ENCODE measurements at regions not wholly inside any gene's neighbourhood (a gene's known extent, or its start where the extent isn't known, plus 50 kb on each side); places are given as distances from the start of the nearest gene placed in this dataset.

DNA sequence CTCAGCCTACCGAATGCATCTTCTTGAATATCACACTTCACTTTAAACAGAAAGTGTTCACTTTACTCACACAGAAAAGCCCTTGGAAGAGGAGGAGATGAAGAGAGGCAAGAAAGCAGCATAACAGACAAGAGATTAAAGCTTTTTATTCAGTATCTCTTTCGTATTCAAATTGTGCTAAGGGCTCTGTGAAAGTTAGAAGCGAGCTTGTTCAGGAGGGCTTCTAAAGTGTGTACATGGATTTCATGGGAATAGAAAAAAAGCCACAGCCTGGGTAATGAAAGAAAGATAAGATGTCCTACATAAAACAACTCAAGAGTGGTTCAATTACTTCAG, 531.9 kb downstream of the TMEM182 start:
- TF ChIP-seq SIN3A (IDR thresholded peaks at IDR 0.05; ENCODE audit: borderline replicate concordance, insufficient read depth, low read length) (no peak), FOXP2 (optimal IDR thresholded peaks at IDR 0.05; ENCODE audit: borderline replicate concordance, extremely low read depth, extremely low read length, insufficient read depth) (no peak), POLR2AphosphoS5 (IDR thresholded peaks at IDR 0.05; ENCODE audit: low read depth, low read length) (no peak), TAF1 (IDR thresholded peaks at IDR 0.05; ENCODE audit: borderline replicate concordance, insufficient read depth, low read length) (no peak)
- TF ChIP-seq, protein P1, sequence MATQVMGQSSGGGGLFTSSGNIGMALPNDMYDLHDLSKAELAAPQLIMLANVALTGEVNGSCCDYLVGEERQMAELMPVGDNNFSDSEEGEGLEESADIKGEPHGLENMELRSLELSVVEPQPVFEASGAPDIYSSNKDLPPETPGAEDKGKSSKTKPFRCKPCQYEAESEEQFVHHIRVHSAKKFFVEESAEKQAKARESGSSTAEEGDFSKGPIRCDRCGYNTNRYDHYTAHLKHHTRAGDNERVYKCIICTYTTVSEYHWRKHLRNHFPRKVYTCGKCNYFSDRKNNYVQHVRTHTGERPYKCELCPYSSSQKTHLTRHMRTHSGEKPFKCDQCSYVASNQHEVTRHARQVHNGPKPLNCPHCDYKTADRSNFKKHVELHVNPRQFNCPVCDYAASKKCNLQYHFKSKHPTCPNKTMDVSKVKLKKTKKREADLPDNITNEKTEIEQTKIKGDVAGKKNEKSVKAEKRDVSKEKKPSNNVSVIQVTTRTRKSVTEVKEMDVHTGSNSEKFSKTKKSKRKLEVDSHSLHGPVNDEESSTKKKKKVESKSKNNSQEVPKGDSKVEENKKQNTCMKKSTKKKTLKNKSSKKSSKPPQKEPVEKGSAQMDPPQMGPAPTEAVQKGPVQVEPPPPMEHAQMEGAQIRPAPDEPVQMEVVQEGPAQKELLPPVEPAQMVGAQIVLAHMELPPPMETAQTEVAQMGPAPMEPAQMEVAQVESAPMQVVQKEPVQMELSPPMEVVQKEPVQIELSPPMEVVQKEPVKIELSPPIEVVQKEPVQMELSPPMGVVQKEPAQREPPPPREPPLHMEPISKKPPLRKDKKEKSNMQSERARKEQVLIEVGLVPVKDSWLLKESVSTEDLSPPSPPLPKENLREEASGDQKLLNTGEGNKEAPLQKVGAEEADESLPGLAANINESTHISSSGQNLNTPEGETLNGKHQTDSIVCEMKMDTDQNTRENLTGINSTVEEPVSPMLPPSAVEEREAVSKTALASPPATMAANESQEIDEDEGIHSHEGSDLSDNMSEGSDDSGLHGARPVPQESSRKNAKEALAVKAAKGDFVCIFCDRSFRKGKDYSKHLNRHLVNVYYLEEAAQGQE (IDR thresholded peaks at IDR 0.05; ENCODE audit: insufficient read depth in 1 of 2, low read depth in 2 of 2, low read length in 2 of 2): no peak

DNA sequence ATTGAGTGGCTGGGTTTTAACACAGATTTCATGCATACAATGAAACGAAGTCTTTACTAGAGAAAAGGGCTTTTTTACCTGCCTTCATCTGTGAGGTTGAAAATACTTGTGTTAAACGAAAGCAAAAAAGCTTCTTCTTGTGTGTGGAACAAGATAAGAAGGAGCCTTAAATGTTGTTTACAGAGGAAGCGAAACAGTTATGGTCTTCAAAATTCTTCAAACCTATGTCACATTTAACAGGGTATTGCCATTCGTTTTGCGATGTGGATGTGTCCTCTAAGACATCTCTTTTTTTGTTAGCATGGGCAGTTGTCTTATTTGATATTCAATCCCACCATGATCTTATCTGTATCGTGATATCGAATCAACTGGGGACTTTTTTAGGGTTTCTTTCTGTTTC, 532.6 kb downstream of the TMEM182 start:
- TF ChIP-seq TAF1 (IDR thresholded peaks at IDR 0.05; ENCODE audit: borderline replicate concordance, insufficient read depth, low read length) (no peak), FOXP2 (optimal IDR thresholded peaks at IDR 0.05; ENCODE audit: borderline replicate concordance, extremely low read depth, extremely low read length, insufficient read depth) (no peak), POLR2AphosphoS5 (IDR thresholded peaks at IDR 0.05; ENCODE audit: low read depth, low read length) (no peak), SIN3A (IDR thresholded peaks at IDR 0.05; ENCODE audit: borderline replicate concordance, insufficient read depth, low read length) (no peak)
- TF ChIP-seq, protein P1 (IDR thresholded peaks at IDR 0.05; ENCODE audit: insufficient read depth in 1 of 2, low read depth in 2 of 2, low read length in 2 of 2): no peak

GRCh38 chr2:103295591-103295990, 533.8 kb downstream of the TMEM182 start:
- TF ChIP-seq, protein P1 (IDR thresholded peaks at IDR 0.05; ENCODE audit: insufficient read depth in 1 of 2, low read depth in 2 of 2, low read length in 2 of 2): no peak
- TF ChIP-seq FOXP2 (optimal IDR thresholded peaks at IDR 0.05; ENCODE audit: borderline replicate concordance, extremely low read depth, extremely low read length, insufficient read depth): no peak
- no peak for TF ChIP-seq POLR2AphosphoS5 (IDR thresholded peaks at IDR 0.05; ENCODE audit: low read depth, low read length)
- TF ChIP-seq SIN3A (IDR thresholded peaks at IDR 0.05; ENCODE audit: borderline replicate concordance, insufficient read depth, low read length): no peak
- no peak for TF ChIP-seq TAF1 (IDR thresholded peaks at IDR 0.05; ENCODE audit: borderline replicate concordance, insufficient read depth, low read length)

DNA sequence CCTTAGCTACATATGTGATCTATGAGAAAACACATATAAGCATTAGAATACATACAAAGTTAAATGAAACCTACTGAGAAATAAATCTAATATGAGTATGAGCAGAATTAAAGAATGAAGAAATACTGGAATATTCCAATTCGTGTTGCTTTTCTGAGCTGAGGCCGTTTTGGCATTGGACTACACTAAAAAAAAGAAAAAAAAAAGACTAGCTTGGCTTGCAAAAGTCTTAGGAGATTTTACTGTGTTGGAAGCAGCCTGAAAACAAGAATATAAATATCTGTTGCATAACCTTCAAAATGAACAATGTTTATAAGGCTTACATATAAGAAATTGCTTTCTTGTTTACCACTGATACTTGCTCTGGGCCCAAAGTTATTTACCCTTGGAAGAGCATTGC, 562.8 kb downstream of the TMEM182 start:
- TF ChIP-seq POLR2AphosphoS5 (IDR thresholded peaks at IDR 0.05; ENCODE audit: low read depth, low read length): no peak
- no peak for TF ChIP-seq TAF1 (IDR thresholded peaks at IDR 0.05; ENCODE audit: borderline replicate concordance, insufficient read depth, low read length)
- TF ChIP-seq SIN3A (IDR thresholded peaks at IDR 0.05; ENCODE audit: borderline replicate concordance, insufficient read depth, low read length): no peak
- TF ChIP-seq, protein P1 (IDR thresholded peaks at IDR 0.05; ENCODE audit: insufficient read depth in 1 of 2, low read depth in 2 of 2, low read length in 2 of 2): no peak
- TF ChIP-seq FOXP2 (optimal IDR thresholded peaks at IDR 0.05; ENCODE audit: borderline replicate concordance, extremely low read depth, extremely low read length, insufficient read depth): no peak

GRCh38 chr2:103327386-103327785, 565.6 kb downstream of the TMEM182 start:
- no peak for TF ChIP-seq SIN3A (IDR thresholded peaks at IDR 0.05; ENCODE audit: borderline replicate concordance, insufficient read depth, low read length)
- TF ChIP-seq, protein P1 (IDR thresholded peaks at IDR 0.05; ENCODE audit: insufficient read depth in 1 of 2, low read depth in 2 of 2, low read length in 2 of 2): no peak
- TF ChIP-seq TAF1 (IDR thresholded peaks at IDR 0.05; ENCODE audit: borderline replicate concordance, insufficient read depth, low read length): no peak
- no peak for TF ChIP-seq POLR2AphosphoS5 (IDR thresholded peaks at IDR 0.05; ENCODE audit: low read depth, low read length)
- TF ChIP-seq FOXP2 (optimal IDR thresholded peaks at IDR 0.05; ENCODE audit: borderline replicate concordance, extremely low read depth, extremely low read length, insufficient read depth): no peak
